ENCODE measurements at regions not wholly inside any gene's neighbourhood (a gene's known extent, or its start where the extent isn't known, plus 50 kb on each side); places are given as distances from the start of the nearest gene placed in this dataset.

- ChIA-PET CTCF (no interaction called here), POLR2A (no interaction called here)
- in situ Hi-C loops (cut with HindIII; ENCODE audit: low pct_unique_long_range_greater_than_20kb, low sequenced_read_pairs) (no loop called here), intact Hi-C loops (cut with micrococcal nuclease; ENCODE audit: unreplicated experiment) (no loop called here)
- no peak for ATAC-seq
- DNase-seq (ENCODE audit: low read depth, low spot score): no peak
- Histone ChIP-seq H3K27me3 (ENCODE audit: control insufficient read depth, insufficient read depth, low read length) (no peaks in the 10 kb centered on the region), H3K4me1 (ENCODE audit: control insufficient read depth, insufficient read depth, low read length) (no peaks in the 10 kb centered on the region), H3K4me3 (ENCODE audit: low read depth in 2 of 2, low read length in 2 of 2) (no peak overlapping the region), H3K36me3 (ENCODE audit: control insufficient read depth, insufficient read depth, low read length) (no peaks in the 10 kb centered on the region), H3K9me3 (ENCODE audit: control insufficient read depth, insufficient read depth, low read depth, low read length) (no peaks in the 10 kb centered on the region), H3K27ac (ENCODE audit: low read length) (no peak overlapping the region)
- BruUV-seq (replicated peaks): no TSS peak
- TF ChIP-seq TCF7L2 (IDR thresholded peaks at IDR 0.05; ENCODE audit: low read depth, low read length) (no peak), REST (IDR thresholded peaks at IDR 0.05; ENCODE audit: insufficient read depth in 1 of 2, low read depth in 2 of 2, low read length in 1 of 2) (no peak), SIN3A (IDR thresholded peaks at IDR 0.05; ENCODE audit: borderline replicate concordance, insufficient read depth, low read depth, low read length) (no peak), CTCF (IDR thresholded peaks at IDR 0.05) (no peak), POLR2AphosphoS5 (IDR thresholded peaks at IDR 0.05; ENCODE audit: low read depth, low read length) (no peak)
Measured at GRCh38 chr13:102933523-102933922, 87.7 kb downstream of the ERCC5 start.

- Histone ChIP-seq H3K4me1 (ENCODE audit: control insufficient read depth, insufficient read depth, low read length) (no peaks in the 10 kb centered on the region), H3K4me3 (ENCODE audit: low read depth in 2 of 2, low read length in 2 of 2) (no peak overlapping the region), H3K9me3 (ENCODE audit: control insufficient read depth, insufficient read depth, low read depth, low read length) (no peaks in the 10 kb centered on the region), H3K27me3 (ENCODE audit: control insufficient read depth, insufficient read depth, low read length) (no peaks in the 10 kb centered on the region), H3K27ac (ENCODE audit: low read length) (no peak overlapping the region), H3K36me3 (ENCODE audit: control insufficient read depth, insufficient read depth, low read length) (no peaks in the 10 kb centered on the region)
- in situ Hi-C loops (cut with HindIII; ENCODE audit: low pct_unique_long_range_greater_than_20kb, low sequenced_read_pairs) (no loop called here), intact Hi-C loops (cut with micrococcal nuclease; ENCODE audit: unreplicated experiment) (no loop called here)
- ATAC-seq: no peak
- CTCF ChIA-PET: no interaction called here
- TF ChIP-seq SIN3A (IDR thresholded peaks at IDR 0.05; ENCODE audit: borderline replicate concordance, insufficient read depth, low read depth, low read length) (no peak), REST (IDR thresholded peaks at IDR 0.05; ENCODE audit: insufficient read depth in 1 of 2, low read depth in 2 of 2, low read length in 1 of 2) (no peak), TCF7L2 (IDR thresholded peaks at IDR 0.05; ENCODE audit: low read depth, low read length) (no peak), CTCF (IDR thresholded peaks at IDR 0.05) (no peak), POLR2AphosphoS5 (IDR thresholded peaks at IDR 0.05; ENCODE audit: low read depth, low read length) (no peak)
- POLR2A ChIA-PET: no interaction called here
- no peak for DNase-seq (ENCODE audit: low read depth, low spot score)
- no TSS peak for BruUV-seq (replicated peaks)
Measured at GRCh38 chr13:102933122-102933521, 87.3 kb downstream of the ERCC5 start.

All from Panc1 (cell line).